ENCODE measurements at regions not wholly inside any gene's neighbourhood (a gene's known extent, or its start where the extent isn't known, plus 50 kb on each side); places are given as distances from the start of the nearest gene placed in this dataset.
"Not testable (repeated sequence)": the region's sequence is repeated elsewhere in the genome, so short reads cannot be mapped to it uniquely, and the experiment has no call there.

GRCh38 chr1:196088541-196088940, 519.7 kb downstream of the KCNT2 start:
- no peak for DNase-seq

GRCh38 chr1:196078691-196079090, 529.5 kb downstream of the KCNT2 start:
- peak; percentile 9 for DNase-seq

GRCh38 chr1:196075621-196076020, 532.6 kb downstream of the KCNT2 start:
- DNase-seq = no peak

GRCh38 chr1:196074182-196074581, 534.1 kb downstream of the KCNT2 start:
- no peak for DNase-seq

GRCh38 chr1:196071447-196071846, 536.8 kb downstream of the KCNT2 start:
- no peak for DNase-seq

- no peak for DNase-seq
Observed at GRCh38 chr1:196070940-196071339, 537.3 kb downstream of the KCNT2 start.

GRCh38 chr1:196063952-196064351, 544.3 kb downstream of the KCNT2 start:
- peak; percentile 17 for DNase-seq

GRCh38 chr1:196063294-196063693, 544.9 kb downstream of the KCNT2 start:
- DNase-seq = peak; percentile 51

- DNase-seq = no peak
Observed at GRCh38 chr1:196060539-196060938, 547.7 kb downstream of the KCNT2 start.

GRCh38 chr1:196059210-196059609, 549.0 kb downstream of the KCNT2 start:
- no peak for DNase-seq

GRCh38 chr1:196056966-196057365, 551.3 kb downstream of the KCNT2 start:
- DNase-seq = no peak

GRCh38 chr1:196049407-196049806, 558.8 kb downstream of the KCNT2 start:
- DNase-seq = no peak

GRCh38 chr1:196043268-196043667, 565.0 kb downstream of the KCNT2 start:
- no peak for DNase-seq

GRCh38 chr1:196034080-196034706, 574.0 kb downstream of the KCNT2 start:
- no peak for DNase-seq

- DNase-seq = not testable (repeated sequence)
Observed at GRCh38 chr1:196031387-196031786, 576.9 kb downstream of the KCNT2 start.

GRCh38 chr1:196030455-196030854, 577.8 kb downstream of the KCNT2 start:
- DNase-seq = no peak

- no peak for DNase-seq
Observed at GRCh38 chr1:196029410-196029809, 578.8 kb downstream of the KCNT2 start.

- no peak for DNase-seq
Observed at GRCh38 chr1:196027127-196027526, 581.1 kb downstream of the KCNT2 start.

GRCh38 chr1:196021174-196021573, 587.1 kb downstream of the KCNT2 start:
- not testable (repeated sequence) for DNase-seq

- no peak for DNase-seq
Observed at GRCh38 chr1:196009362-196009761, 598.9 kb downstream of the KCNT2 start.

GRCh38 chr1:196007763-196008162, 600.5 kb downstream of the KCNT2 start:
- no peak for DNase-seq

GRCh38 chr1:196005426-196005825, 602.8 kb downstream of the KCNT2 start:
- no peak for DNase-seq

- DNase-seq = not testable (repeated sequence)
Observed at GRCh38 chr1:196004388-196004787, 603.9 kb downstream of the KCNT2 start.

- DNase-seq = no peak
Observed at GRCh38 chr1:196002906-196003305, 605.3 kb downstream of the KCNT2 start.

- DNase-seq = not testable (repeated sequence)
Observed at GRCh38 chr1:196002296-196002695, 605.9 kb downstream of the KCNT2 start.

Data from fibroblast of skin of back (primary cell).